ENCODE measurements at regions not wholly inside any gene's neighbourhood (a gene's known extent, or its start where the extent isn't known, plus 50 kb on each side); places are given as distances from the start of the nearest gene placed in this dataset.
"Not testable (repeated sequence)": the region's sequence is repeated elsewhere in the genome, so short reads cannot be mapped to it uniquely, and the experiment has no call there.

DNA sequence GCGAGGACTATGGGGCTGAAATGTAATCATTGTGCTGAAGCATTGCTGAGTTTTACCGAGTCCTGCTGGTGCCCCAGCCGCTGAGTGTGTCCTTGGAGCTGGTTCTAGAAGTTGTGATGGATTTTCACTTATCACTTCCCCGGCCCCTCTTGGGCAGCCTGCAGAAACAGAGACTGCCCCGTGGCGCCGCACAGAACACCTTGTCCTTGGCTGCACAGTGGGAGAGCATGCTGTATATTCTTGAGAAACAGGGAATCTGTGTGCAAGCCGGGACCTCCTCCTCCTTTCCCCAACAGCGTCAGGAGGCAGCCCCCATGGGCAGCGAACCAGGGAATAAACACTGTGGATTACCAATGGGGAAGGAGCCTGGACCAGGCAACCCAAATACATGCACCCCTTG is 90.6 kb upstream of the RUFY1 start:
- DNase-seq (ENCODE audit: low read depth) = no peak
- H3K4me3 ChIP-seq (ENCODE audit: low read length) = no peak overlapping the region
- TF ChIP-seq, protein P1, sequence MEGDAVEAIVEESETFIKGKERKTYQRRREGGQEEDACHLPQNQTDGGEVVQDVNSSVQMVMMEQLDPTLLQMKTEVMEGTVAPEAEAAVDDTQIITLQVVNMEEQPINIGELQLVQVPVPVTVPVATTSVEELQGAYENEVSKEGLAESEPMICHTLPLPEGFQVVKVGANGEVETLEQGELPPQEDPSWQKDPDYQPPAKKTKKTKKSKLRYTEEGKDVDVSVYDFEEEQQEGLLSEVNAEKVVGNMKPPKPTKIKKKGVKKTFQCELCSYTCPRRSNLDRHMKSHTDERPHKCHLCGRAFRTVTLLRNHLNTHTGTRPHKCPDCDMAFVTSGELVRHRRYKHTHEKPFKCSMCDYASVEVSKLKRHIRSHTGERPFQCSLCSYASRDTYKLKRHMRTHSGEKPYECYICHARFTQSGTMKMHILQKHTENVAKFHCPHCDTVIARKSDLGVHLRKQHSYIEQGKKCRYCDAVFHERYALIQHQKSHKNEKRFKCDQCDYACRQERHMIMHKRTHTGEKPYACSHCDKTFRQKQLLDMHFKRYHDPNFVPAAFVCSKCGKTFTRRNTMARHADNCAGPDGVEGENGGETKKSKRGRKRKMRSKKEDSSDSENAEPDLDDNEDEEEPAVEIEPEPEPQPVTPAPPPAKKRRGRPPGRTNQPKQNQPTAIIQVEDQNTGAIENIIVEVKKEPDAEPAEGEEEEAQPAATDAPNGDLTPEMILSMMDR (conservative IDR thresholded peaks at IDR 0.05; ENCODE audit: low read depth, low read length) = no peak

DNA sequence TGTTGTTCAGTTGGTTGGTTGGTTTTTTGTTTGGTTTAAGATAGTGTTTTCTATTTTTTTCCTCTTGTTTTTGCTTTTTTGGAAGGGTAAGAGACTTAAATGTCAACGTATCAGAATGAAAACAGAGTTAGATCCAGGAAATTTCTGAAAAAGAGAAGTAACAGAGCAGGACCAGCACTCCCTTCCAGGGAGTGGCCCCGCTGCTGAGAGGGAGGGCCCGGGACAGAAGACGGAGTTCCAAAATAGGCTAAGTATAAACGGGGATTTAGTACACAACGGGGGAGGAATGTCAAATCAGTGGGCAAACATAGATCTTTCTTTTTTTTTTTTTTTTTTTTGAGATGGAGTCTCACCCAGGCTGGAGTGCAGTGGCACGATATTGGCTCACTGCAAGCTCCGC is 92.7 kb upstream of the RUFY1 start:
- DNase-seq (ENCODE audit: low read depth) = no peak
- H3K4me3 ChIP-seq (ENCODE audit: low read length) = no peak overlapping the region
- TF ChIP-seq, protein P1 (conservative IDR thresholded peaks at IDR 0.05; ENCODE audit: low read depth, low read length) = no peak

DNA sequence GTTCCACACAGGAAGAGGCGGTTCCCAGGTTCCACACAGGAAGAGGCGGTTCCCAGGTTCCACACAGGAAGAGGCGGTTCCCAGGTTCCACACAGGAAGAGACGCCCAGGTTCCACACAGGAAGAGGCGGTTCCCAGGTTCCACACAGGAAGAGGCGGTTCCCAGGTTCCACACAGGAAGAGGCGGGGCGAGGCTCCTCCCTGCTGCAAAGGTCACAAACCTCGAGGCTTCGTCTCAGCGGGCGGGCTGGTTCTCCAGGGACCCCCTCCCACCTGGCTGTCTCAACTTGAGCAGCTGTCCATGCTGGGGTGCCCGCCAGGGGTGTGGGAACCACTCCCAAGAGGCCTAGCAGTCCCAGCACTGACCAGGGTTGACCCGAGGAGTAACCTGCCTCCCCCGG is 94.3 kb upstream of the RUFY1 start:
- DNase-seq (ENCODE audit: low read depth) = not testable (repeated sequence)

GRCh38 chr5:179455320-179455719 is 95.0 kb upstream of the RUFY1 start:
- no peak overlapping the region for H3K4me3 ChIP-seq (ENCODE audit: low read length)
- DNase-seq (ENCODE audit: low read depth) = no peak
- TF ChIP-seq, protein P1 (conservative IDR thresholded peaks at IDR 0.05; ENCODE audit: low read depth, low read length) = no peak

More for the DNA sequence above, 94.3 kb upstream of the RUFY1 start:
- H3K4me3 ChIP-seq (ENCODE audit: low read length) = not testable (repeated sequence)

DNA sequence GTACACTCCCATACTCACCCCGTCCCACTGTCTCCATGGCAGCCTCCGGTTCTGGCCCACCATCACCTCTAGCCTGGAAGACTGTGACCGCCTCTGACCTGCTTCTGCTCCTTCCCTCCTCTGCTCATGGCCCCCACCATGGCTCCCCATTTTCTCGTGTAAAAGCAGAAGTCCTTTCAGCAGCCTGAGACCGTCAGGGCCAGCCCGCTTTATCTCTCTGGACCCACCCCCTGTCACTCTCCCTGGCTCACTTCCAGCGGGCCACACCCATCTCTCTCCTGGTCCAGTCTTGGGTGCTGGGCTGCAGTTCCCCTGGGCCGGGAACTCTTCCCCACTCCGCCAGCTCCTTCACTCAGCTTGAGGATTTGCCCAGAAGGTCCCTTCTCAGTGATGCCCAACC is 96.0 kb upstream of the RUFY1 start:
- TF ChIP-seq, protein P1 (conservative IDR thresholded peaks at IDR 0.05; ENCODE audit: low read depth, low read length) = no peak
- H3K4me3 ChIP-seq (ENCODE audit: low read length) = no peak overlapping the region
- DNase-seq (ENCODE audit: low read depth) = no peak

DNA sequence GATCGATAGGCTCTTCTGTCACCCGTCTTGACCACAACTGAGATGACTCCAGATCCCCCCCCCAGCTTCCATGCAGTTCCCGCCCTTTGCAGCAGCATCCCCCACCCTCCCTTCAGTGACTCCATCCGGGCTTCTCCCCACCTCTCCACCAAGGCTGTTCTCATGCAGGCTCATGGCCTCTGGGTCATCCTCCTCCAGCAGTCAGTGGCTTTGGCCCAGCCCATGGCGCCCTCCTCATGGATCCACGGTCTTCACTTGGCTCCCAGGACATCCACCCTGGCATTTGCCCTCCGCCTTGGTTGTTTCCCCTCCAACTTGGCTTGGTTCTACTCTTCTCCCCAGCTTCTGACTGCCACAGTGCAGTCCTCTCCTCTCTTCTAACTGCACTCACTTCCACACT is 96.7 kb upstream of the RUFY1 start:
- TF ChIP-seq, protein P1 (conservative IDR thresholded peaks at IDR 0.05; ENCODE audit: low read depth, low read length) = no peak
- no peak for DNase-seq (ENCODE audit: low read depth)
- no peak overlapping the region for H3K4me3 ChIP-seq (ENCODE audit: low read length)

- DNase-seq (ENCODE audit: low read depth) = no peak
- no peak overlapping the region for H3K4me3 ChIP-seq (ENCODE audit: low read length)
- TF ChIP-seq, protein P1 (conservative IDR thresholded peaks at IDR 0.05; ENCODE audit: low read depth, low read length) = no peak
Observed at GRCh38 chr5:179452356-179453230, 97.8 kb upstream of the RUFY1 start.

Data from retinal pigment epithelial cell (primary cell).